Mesothelial cell of epicardium (in vitro differentiated cells): ENCODE measurements at regions not wholly inside any gene's neighbourhood (a gene's known extent, or its start where the extent isn't known, plus 50 kb on each side); places are given as distances from the start of the nearest gene placed in this dataset.
A peak's percentile ranks its signal among the peaks of the same experiment; 100 is the strongest.

Source experiments
- DNase-seq, 2 experiments: peaks; one replicate each; pipeline ENCODE4 v3.0.0; 2021; ENCODE audit warnings: low spot score in 2 of 2; ENCODE audit not compliant: unreplicated experiment in 2 of 2
- H3K27ac Mint-ChIP-seq: 2 replicates; pipeline ENCODE4 v1.8.0; 2021; ENCODE audit warnings: mixed read lengths
- H3K27me3 Mint-ChIP-seq: 2 replicates; pipeline ENCODE4 v1.8.0; 2021; ENCODE audit warnings: low read depth, mixed read lengths
- H3K36me3 Mint-ChIP-seq: 2 replicates; pipeline ENCODE4 v1.8.0; 2021; ENCODE audit warnings: mixed read lengths
- H3K4me1 Mint-ChIP-seq: 2 replicates; pipeline ENCODE4 v1.8.0; 2021; ENCODE audit warnings: mixed read lengths
- H3K4me3 Mint-ChIP-seq: 2 replicates; pipeline ENCODE4 v1.8.0; 2021; ENCODE audit warnings: mild to moderate bottlenecking, moderate library complexity, mixed read lengths
- H3K9me3 Mint-ChIP-seq: 2 replicates; pipeline ENCODE4 v1.8.0; 2021; ENCODE audit warnings: mixed read lengths
- TF ChIP-seq, protein P1 (sequence below): fragments of 200-600 bp; sonication (generic); IDR thresholded peaks from one replicate; pipeline ENCODE4 v1.5.0; 2021; ENCODE audit warnings: antibody characterized with exemption; ENCODE audit not compliant: unreplicated experiment

DNA sequence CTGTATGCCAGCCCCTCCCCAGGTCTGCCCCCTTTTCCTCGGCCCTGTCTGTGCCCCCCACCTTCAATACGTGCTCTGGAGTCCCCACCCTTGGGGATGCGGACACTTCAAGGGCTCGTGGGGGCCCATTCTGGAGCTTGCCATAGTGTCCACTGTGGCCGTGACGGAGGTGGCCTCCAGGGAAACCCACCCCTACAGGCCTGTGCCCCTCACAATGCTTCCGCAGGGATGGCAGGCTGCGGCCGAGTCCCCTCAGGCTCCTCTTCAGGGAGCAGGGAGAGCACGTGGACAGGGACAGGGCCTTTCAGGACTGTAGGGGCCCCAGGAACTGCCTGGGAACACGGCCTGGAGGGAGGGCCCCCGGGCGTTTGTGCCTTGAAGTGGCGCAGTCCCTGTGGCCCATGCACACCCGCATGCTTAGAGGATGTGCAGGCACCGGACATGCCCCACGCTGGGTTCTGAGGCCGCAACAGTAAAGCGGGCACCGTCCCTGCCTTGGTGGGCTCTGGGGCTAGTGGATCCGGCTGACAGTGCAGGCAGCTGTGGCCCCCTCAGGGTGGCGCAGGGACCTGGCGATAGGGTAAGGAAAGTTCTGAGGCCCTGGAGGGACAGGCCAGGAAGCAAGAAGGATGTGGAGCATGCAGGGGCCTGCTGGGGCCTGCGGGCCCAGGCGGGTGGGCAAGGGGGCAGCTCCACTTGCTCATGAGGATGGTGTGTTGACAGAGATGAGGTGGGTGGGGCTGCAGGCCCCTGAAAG is 209.0 kb upstream of the RTL1 start:
- Mint-ChIP-seq H3K27ac (no peak overlapping the region), H3K4me1 (no peaks in the 10 kb centered on the region), H3K27me3 (peaks cover 12% of the 10 kb centered on the region), H3K9me3 (peaks cover 4% of the 10 kb centered on the region), H3K36me3 (no peaks in the 10 kb centered on the region), H3K4me3 (no peak overlapping the region)
- peak in 1 of 2 experiments; percentile 33 for DNase-seq
- TF ChIP-seq, protein P1, sequence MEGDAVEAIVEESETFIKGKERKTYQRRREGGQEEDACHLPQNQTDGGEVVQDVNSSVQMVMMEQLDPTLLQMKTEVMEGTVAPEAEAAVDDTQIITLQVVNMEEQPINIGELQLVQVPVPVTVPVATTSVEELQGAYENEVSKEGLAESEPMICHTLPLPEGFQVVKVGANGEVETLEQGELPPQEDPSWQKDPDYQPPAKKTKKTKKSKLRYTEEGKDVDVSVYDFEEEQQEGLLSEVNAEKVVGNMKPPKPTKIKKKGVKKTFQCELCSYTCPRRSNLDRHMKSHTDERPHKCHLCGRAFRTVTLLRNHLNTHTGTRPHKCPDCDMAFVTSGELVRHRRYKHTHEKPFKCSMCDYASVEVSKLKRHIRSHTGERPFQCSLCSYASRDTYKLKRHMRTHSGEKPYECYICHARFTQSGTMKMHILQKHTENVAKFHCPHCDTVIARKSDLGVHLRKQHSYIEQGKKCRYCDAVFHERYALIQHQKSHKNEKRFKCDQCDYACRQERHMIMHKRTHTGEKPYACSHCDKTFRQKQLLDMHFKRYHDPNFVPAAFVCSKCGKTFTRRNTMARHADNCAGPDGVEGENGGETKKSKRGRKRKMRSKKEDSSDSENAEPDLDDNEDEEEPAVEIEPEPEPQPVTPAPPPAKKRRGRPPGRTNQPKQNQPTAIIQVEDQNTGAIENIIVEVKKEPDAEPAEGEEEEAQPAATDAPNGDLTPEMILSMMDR, result no peak

DNA sequence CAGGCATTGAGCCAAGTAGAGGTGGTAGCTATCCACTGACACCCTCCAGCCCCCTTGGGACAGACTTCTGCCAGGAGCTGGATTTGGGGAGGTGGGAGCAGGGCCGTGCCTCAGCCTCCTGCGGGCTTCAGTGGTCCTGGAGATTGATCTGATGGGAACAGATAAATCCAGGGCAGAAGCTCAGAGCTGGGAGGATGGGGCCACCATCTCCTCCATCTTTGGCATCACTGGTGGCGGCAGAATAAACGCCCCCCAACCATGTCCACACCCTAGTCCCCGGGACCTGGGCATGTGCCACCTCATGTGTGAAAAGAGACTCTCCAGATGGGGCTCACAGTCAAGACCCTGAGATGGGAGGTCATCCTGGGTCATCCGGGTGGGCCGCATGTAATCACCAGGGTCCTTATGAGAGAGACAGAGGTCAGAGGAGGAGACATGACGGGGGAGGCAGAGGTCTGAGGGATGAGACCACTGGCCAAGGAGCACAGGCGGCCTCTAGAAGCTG is 209.6 kb upstream of the RTL1 start:
- H3K36me3 Mint-ChIP-seq, result no peaks in the 10 kb centered on the region

DNA sequence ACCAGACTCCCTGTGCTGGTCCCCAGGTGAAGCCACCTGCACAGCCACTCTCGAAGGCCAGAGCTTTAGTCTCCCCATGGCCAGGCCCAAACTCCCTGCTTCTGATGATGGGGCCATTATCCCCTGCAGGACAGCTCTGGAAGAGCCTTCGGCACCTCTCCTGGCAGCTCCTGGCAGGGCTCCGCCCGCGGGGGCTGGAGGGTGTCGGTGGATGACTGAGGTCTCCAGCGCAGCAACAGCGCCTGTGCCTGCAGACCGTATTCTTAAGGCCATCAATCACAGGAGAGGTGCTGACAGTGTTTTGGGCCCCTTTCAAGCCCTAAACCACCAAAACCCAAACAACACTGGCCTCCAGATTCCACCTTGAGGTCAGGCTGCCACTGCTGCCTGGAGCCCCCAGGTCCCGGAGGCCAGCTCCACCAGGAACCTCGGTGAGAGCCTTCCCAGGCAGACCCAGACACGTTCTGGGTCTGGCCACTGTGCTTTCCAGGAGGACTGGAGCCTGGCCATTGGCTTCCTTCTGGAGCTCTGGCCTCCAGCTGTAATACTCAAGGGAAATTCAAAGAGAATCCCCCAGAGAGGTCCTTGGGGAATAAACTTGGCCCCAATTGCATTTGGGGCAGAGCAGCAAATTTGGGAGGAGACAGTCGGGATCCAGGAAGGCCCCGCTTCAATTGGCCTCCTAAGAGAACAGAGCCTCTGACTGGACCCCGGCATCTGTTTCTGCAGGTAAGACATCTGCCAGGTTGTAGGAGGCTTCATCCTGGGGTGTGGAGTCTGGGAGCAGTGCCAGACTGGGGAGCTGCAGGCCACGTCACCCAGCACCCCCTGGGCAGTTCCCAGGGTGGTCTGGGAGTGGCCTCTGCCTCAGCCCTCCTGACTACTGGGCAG is 210.6 kb upstream of the RTL1 start:
- TF ChIP-seq, protein P1, result no peak
- Mint-ChIP-seq H3K27ac (no peak overlapping the region), H3K27me3 (peaks cover 16% of the 10 kb centered on the region), H3K9me3 (no peaks in the 10 kb centered on the region), H3K4me3 (no peak overlapping the region), H3K4me1 (peaks cover 10% of the 10 kb centered on the region), H3K36me3 (no peaks in the 10 kb centered on the region)
- DNase-seq, result peak in 1 of 2 experiments; percentile 37

More for the DNA sequence above, 209.6 kb upstream of the RTL1 start:
- Mint-ChIP-seq H3K9me3 (no peaks in the 10 kb centered on the region), H3K27me3 (peaks cover 12% of the 10 kb centered on the region), H3K27ac (no peak overlapping the region), H3K4me1 (peaks cover 3% of the 10 kb centered on the region), H3K4me3 (no peak overlapping the region)
- peak in 1 of 2 experiments; percentile 29 for DNase-seq
- TF ChIP-seq, protein P1, result no peak

DNA sequence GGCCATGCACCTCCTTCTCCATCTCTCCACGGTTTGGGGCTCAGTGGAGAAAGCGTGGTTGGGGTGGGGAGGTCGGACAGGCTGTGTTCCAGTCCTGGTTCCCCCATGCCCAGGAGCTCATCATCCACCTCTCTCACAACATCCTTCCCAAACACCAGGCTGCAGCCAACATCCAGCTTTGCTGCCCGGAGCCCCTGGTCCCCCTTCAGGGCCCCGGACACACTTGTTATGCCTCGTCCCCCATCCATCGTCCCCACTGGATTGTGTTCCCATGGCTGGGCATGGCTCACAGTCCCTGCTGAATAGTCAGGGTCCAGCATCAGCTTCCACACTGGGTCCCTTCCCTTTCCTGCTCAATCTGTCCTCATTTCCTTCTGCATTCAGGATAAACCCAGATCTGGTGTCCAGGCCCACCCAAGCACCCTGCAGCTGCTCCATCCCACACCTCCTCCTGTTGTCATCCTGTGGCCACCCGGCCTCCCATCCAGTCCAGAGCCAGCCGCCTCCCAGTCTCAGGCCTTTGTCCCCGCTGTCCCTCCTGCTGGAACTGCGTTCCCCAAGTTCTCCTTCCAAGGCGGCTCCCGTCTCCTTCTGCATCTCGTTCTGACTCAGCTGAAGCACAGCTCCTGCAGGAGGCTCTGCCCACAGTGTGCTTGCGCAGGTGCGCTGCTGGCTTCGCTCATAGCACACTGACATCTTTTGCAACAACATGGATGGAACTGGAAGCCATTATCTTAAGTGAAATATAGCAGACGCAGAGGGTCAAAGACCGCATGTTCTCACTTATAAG is 211.4 kb upstream of the RTL1 start:
- peak in 1 of 2 experiments; percentile 36 for DNase-seq
- TF ChIP-seq, protein P1, result no peak
- Mint-ChIP-seq H3K9me3 (no peaks in the 10 kb centered on the region), H3K36me3 (no peaks in the 10 kb centered on the region), H3K27me3 (peaks cover 19% of the 10 kb centered on the region), H3K4me1 (peaks cover 17% of the 10 kb centered on the region), H3K27ac (no peak overlapping the region), H3K4me3 (no peak overlapping the region)

DNA sequence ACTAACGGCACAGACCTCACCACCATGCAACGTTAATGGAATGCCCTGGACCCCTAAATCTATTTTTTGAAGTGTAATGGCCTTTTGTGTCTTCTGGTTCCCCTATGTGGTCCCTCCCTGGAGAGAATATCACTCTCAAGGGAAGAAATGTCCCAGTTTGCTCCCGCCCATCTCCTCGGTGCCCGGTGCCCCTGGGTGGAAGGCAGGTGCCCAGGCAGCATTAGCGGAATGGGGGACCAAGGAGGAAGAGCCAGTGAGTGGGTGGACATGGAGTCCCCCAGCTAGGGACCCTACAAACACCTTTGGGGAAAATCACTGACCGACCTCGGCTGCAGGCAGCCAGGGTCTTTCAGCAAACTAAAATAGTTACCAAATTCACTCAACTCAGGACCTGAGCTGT is 212.1 kb upstream of the RTL1 start:
- DNase-seq, result no peak
- Mint-ChIP-seq H3K4me3 (no peak overlapping the region), H3K4me1 (peaks cover 21% of the 10 kb centered on the region), H3K27me3 (peaks cover 19% of the 10 kb centered on the region), H3K9me3 (no peaks in the 10 kb centered on the region), H3K27ac (no peak overlapping the region), H3K36me3 (no peaks in the 10 kb centered on the region)
- TF ChIP-seq, protein P1, result no peak
